HG03457 (cell line): ENCODE measurements at regions not wholly inside any gene's neighbourhood (a gene's known extent, or its start where the extent isn't known, plus 50 kb on each side); places are given as distances from the start of the nearest gene placed in this dataset.
A peak's percentile ranks its signal among the peaks of the same experiment; 100 is the strongest.
"Not testable (repeated sequence)": the region's sequence is repeated elsewhere in the genome, so short reads cannot be mapped to it uniquely, and the experiment has no call there.

Experiments
- ATAC-seq: cut with Tn5 transposase; IDR thresholded peaks from one replicate; pipeline ENCODE4 v1.9.1; 2021; ENCODE audit warnings: moderate number of reproducible peaks; ENCODE audit not compliant: unreplicated experiment

- no peak for ATAC-seq
These were observed 138.6 kb upstream of the AFDN start for GRCh38 chr6:167688123-167688522.

DNA sequence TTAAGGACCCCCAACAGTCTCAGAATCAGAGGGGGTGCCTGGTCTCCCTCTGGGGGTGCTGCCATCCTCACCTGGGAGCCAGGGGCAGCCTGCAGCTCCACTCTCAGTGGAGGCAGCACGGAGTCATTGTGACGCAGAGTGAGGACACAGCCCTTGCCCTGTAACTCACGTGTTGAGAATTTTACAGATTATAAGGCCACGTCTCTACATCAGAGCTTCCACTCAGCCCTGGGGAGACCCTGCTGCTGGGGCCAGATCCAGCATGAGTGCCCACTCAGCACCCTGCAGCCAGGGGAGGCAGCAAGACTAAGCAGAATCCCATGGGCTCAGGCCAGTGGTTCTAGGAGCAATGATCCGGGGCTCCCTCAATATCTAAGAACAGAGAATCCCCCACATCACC, 137.4 kb upstream of the AFDN start:
- ATAC-seq: no peak

DNA sequence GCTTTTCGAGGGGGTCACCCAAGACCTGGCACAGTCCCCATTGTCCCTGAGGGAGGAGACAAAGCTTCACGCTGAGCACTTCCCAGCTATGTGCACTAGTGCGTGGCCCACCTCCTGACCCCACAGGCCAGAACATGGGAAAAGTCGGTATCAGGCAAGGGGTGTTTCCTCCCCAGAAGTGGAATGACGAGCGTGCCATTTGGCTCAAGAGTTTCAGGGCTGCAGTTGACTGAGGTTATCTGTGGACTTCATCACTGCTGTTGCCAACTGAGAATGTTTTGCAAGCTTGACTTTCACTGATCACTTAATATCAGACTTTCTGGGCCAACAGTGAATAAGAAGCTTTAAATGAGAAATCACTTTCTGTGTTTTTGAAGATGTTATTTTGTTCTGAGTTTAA, 137.0 kb upstream of the AFDN start:
- no peak for ATAC-seq

GRCh38 chr6:167690167-167690922, 136.4 kb upstream of the AFDN start:
- not testable (repeated sequence) for ATAC-seq

- ATAC-seq: no peak
These were observed 135.8 kb upstream of the AFDN start for GRCh38 chr6:167690931-167691330.

- ATAC-seq: no peak
These were observed 135.0 kb upstream of the AFDN start for GRCh38 chr6:167691533-167692312.

DNA sequence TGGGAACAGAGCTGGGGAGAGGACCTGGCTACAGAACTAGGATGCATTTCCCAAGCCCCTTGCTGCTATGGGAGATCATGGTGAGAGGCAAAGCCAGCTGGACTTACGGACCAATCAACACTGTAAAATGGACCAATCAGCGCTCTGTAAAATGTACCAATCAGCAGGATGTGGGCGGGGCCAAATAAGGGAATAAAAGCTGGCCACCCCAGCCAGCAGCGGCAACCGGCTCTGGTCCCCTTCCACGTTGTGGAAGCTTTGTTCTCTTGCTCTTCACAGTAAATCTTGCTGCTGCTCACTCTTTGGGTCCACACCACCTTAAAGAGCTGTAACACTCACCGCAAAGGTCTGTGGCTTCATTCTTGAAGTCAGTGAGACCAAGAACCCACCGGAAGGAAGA, 133.2 kb upstream of the AFDN start:
- ATAC-seq: not testable (repeated sequence)

DNA sequence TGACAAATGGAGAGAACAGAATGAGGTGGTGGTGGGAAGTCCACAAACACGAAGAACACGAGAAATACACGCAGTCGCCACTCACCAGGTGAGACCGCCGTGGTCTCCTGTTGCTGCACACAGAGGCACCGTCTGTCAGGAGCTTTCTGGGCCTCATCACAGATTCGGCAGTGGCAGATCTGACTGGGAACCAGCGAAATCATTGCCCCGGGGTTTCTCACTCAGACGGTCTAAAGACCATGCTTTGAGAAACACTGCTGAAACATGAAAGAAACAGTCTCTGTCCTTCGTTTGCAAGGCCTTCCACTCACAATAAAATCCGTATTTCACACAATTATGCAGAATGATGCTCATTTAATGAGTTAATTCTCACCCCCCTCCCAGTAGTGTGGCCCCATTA, 130.9 kb upstream of the AFDN start:
- ATAC-seq: no peak

- ATAC-seq: no peak
These were observed 130.4 kb upstream of the AFDN start for GRCh38 chr6:167696296-167696695.

GRCh38 chr6:167697316-167697715, 129.4 kb upstream of the AFDN start:
- no peak for ATAC-seq

- ATAC-seq: no peak
These were observed 128.2 kb upstream of the AFDN start for GRCh38 chr6:167698540-167698939.

GRCh38 chr6:167699141-167699931, 127.4 kb upstream of the AFDN start:
- peak; percentile 86 for ATAC-seq

DNA sequence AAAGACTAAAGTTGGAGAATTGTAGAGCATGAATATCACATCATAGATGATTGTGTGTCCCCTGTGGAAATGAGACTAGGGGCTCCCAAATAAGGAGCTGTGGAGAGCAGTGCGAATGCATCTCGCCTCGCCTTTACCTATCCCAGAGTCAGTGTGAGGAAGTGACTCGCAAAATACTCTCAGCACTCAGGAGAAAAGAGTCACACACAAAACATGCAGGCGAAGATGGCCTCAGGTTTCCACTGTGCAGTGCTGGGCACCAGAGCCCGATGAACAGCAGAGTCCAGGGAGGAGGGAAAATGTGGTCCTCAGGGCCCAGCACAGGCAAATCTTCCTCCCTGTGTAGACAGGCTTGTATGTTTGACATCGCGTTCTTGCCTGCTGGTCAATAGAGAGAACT, 126.5 kb upstream of the AFDN start:
- no peak for ATAC-seq

- no peak for ATAC-seq
These were observed 125.7 kb upstream of the AFDN start for GRCh38 chr6:167701010-167701409.

DNA sequence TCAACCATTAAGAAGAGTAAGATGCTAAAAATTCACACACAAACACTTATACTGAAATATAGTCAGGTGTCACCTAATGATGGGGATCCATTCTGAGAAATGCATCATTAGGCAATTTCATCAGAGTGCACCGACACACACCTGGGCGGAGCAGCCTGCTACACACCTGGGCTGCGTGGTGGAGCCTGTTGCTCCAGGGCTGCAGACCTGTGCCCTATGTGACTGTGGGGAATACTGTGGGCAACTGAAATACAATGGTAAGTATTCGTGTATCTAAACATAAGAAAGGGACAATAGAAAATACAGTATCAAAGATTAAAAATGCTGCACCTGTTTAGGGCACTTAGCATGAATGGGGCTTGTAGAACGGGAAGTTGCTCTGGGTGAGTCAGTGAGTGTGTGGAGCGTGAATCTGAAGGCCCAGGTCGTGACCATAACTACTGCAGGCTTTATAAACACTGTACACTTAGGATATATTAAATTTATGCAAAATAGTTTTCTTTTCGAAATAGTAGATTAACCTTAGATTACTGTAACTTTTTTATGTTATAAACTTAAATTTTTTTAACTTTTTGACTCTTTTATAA, 124.4 kb upstream of the AFDN start:
- no peak for ATAC-seq

GRCh38 chr6:167703347-167703746, 123.4 kb upstream of the AFDN start:
- no peak for ATAC-seq

DNA sequence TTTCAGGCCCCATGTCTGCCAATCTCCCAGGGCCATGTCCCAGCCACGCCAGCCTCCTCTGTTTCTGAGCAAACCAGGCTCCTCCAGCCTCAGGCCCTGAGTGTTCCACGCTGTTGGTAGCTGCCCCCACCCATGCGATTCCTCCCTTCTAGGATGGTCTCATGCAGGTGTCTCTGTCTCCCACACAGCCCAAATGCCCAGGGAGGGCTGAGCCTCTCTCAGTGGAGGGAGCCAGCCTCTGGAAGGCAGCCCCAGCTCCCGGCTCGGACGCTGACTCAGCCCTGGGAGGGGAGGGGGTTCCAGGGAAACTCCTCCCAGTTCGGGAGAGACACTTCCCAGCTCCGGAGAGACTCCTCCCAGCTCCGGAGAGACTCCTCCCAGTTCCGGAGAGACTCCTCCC, 122.9 kb upstream of the AFDN start:
- ATAC-seq: no peak

- no peak for ATAC-seq
These were observed 122.3 kb upstream of the AFDN start for GRCh38 chr6:167704396-167704901.

- ATAC-seq: no peak
These were observed 121.4 kb upstream of the AFDN start for GRCh38 chr6:167705211-167705750.

GRCh38 chr6:167706313-167707109, 120.2 kb upstream of the AFDN start:
- peak; percentile 98 for ATAC-seq
